Gastroesophageal sphincter (tissue), 4 donors: ENCODE measurements at regions not wholly inside any gene's neighbourhood (a gene's known extent, or its start where the extent isn't known, plus 50 kb on each side); places are given as distances from the start of the nearest gene placed in this dataset.

ENCODE experiments used
- ATAC-seq: fragments of 150-250 bp; one replicate; pipeline ENCODE4 v1.9.1; 2016; ENCODE audit warnings: mild to moderate bottlenecking, moderate library complexity
- H3K27ac ChIP-seq, 4 donors: fragments of 200-600 bp; sonication (generic) in 3 of 4; 1 replicate in 3 of 4; 2 replicates in 1 of 4; pipeline ENCODE4 v1.5.1; 2016 to 2019
- H3K27me3 ChIP-seq: fragments of 200-600 bp; sonication (generic); one replicate; pipeline ENCODE4 v1.5.1; 2019
- H3K36me3 ChIP-seq, 2 donors: fragments of 200-600 bp; sonication (generic); one replicate each; pipeline ENCODE4 v1.5.1; 2019; ENCODE audit warnings: control low read depth in 1 of 2
- H3K4me1 ChIP-seq, 3 donors: fragments of 200-600 bp; sonication (generic); 1 replicate in 2 of 3; 2 replicates in 1 of 3; pipeline ENCODE4 v1.5.1; 2016 to 2019; ENCODE audit warnings: control low read depth in 2 of 3
- H3K4me3 ChIP-seq, 2 donors: fragments of 200-600 bp; sonication (generic); one replicate each; pipeline ENCODE4 v1.5.1; 2019; ENCODE audit warnings: mild to moderate bottlenecking in 1 of 2, moderate library complexity in 1 of 2
- H3K9me3 ChIP-seq, 3 donors: fragments of 200-600 bp; sonication (generic); one replicate each; pipeline ENCODE4 v1.5.1; 2017 to 2019; ENCODE audit warnings: control low read depth in 2 of 3
- CTCF ChIP-seq, 4 experiments: fragments of 200-600 bp in 2 of 4; fragments of 450-650 bp in 2 of 4; sonication (generic) in 1 of 4; IDR thresholded peaks; one replicate each; pipeline ENCODE4 v1.5.1; 2017 to 2019; ENCODE audit warnings: antibody characterized with exemption in 4 of 4, mild to moderate bottlenecking in 2 of 4, moderate library complexity in 2 of 4
- EP300 ChIP-seq: sonication (generic); formaldehyde crosslinking; IDR thresholded peaks from one replicate; pipeline ENCODE4 v1.6.1; 2017; ENCODE audit warnings: antibody characterized with exemption, mild to moderate bottlenecking
- POLR2A ChIP-seq, 2 donors: fragments of 450-650 bp; IDR thresholded peaks; one replicate each; pipeline ENCODE4 v1.6.1; 2017; ENCODE audit warnings: antibody characterized with exemption in 2 of 2, mild to moderate bottlenecking in 2 of 2, moderate library complexity in 1 of 2
- POLR2AphosphoS5 ChIP-seq: sonication (generic); formaldehyde crosslinking; IDR thresholded peaks from one replicate; pipeline ENCODE4 v1.6.1; 2017; ENCODE audit warnings: antibody characterized with exemption
- WGBS, 2 donors: methylation state at CpG; one replicate each; pipeline ENCODE4 v1.1.5; 2018; ENCODE audit warnings: low coverage in 1 of 2; 5-methylcytosine and 5-hydroxymethylcytosine counted together

- WGBS, 2 donors, result 51 to 82% methylated on average over 2 of the region's 2 CpGs
- no peak overlapping the region for H3K4me3 ChIP-seq
Measured at GRCh38 chr3:153673853-153674252, 447.3 kb upstream of the ARHGEF26 start.

GRCh38 chr3:153679714-153680113, 441.5 kb upstream of the ARHGEF26 start:
- H3K27me3 ChIP-seq, result no peaks in the 10 kb centered on the region
- H3K9me3 ChIP-seq, result no peaks in the 10 kb centered on the region
- no peak for TF ChIP-seq POLR2AphosphoS5
- no peak for TF ChIP-seq EP300
- TF ChIP-seq CTCF (IDR thresholded peaks at IDR 0.05), result no peak
- TF ChIP-seq POLR2A (IDR thresholded peaks at IDR 0.05), result no peak
- H3K4me1 ChIP-seq, result no peaks in the 10 kb centered on the region
- no peak for ATAC-seq
- H3K27ac ChIP-seq, result no peak overlapping the region
- no peaks in the 10 kb centered on the region for H3K36me3 ChIP-seq
- H3K4me3 ChIP-seq, result no peak overlapping the region

More at GRCh38 chr3:153673853-153674252, 447.3 kb upstream of the ARHGEF26 start:
- Histone ChIP-seq H3K27ac (no peak overlapping the region), H3K36me3 (no peaks in the 10 kb centered on the region), H3K4me1 (no peaks in the 10 kb centered on the region), H3K9me3 (no peaks in the 10 kb centered on the region), H3K27me3 (no peaks in the 10 kb centered on the region)
- no peak for TF ChIP-seq POLR2AphosphoS5
- no peak for TF ChIP-seq POLR2A (IDR thresholded peaks at IDR 0.05)
- TF ChIP-seq EP300, result no peak
- TF ChIP-seq CTCF (IDR thresholded peaks at IDR 0.05), result no peak
- no peak for ATAC-seq

GRCh38 chr3:153680526-153680925, 440.7 kb upstream of the ARHGEF26 start:
- H3K9me3 ChIP-seq, result no peaks in the 10 kb centered on the region
- ATAC-seq, result no peak
- 75% methylated on average over 1 of the region's 1 CpG; no CpG with 5 or more reads in 1 of the 2 donors for WGBS, 2 donors

GRCh38 chr3:153681057-153681456, 440.1 kb upstream of the ARHGEF26 start:
- WGBS, 2 donors, result 92 to 100% methylated on average over 1 of the region's 1 CpG
- no peak overlapping the region for H3K4me3 ChIP-seq
- no peaks in the 10 kb centered on the region for H3K27me3 ChIP-seq
- no peaks in the 10 kb centered on the region for H3K9me3 ChIP-seq
- no peak for ATAC-seq
- no peak overlapping the region for H3K27ac ChIP-seq
- TF ChIP-seq CTCF (IDR thresholded peaks at IDR 0.05) (no peak), POLR2AphosphoS5 (no peak), POLR2A (IDR thresholded peaks at IDR 0.05) (no peak), EP300 (no peak)
- no peaks in the 10 kb centered on the region for H3K4me1 ChIP-seq
- H3K36me3 ChIP-seq, result no peaks in the 10 kb centered on the region

More at GRCh38 chr3:153680526-153680925, 440.7 kb upstream of the ARHGEF26 start:
- no peak overlapping the region for H3K4me3 ChIP-seq
- no peak overlapping the region for H3K27ac ChIP-seq
- H3K4me1 ChIP-seq, result no peaks in the 10 kb centered on the region
- H3K36me3 ChIP-seq, result no peaks in the 10 kb centered on the region
- TF ChIP-seq POLR2A (IDR thresholded peaks at IDR 0.05) (no peak), CTCF (IDR thresholded peaks at IDR 0.05) (no peak), EP300 (no peak)
- no peaks in the 10 kb centered on the region for H3K27me3 ChIP-seq

GRCh38 chr3:153688301-153689120, 432.7 kb upstream of the ARHGEF26 start:
- ATAC-seq, result no peak
- H3K4me1 ChIP-seq, result no peaks in the 10 kb centered on the region
- TF ChIP-seq EP300 (no peak), POLR2A (IDR thresholded peaks at IDR 0.05) (no peak)
- H3K27me3 ChIP-seq, result no peaks in the 10 kb centered on the region
- H3K4me3 ChIP-seq, result no peak overlapping the region
- WGBS, 2 donors, result 66 to 91% methylated on average over 3 of the region's 3 CpGs
- H3K9me3 ChIP-seq, result no peaks in the 10 kb centered on the region
- no peaks in the 10 kb centered on the region for H3K36me3 ChIP-seq
- no peak overlapping the region for H3K27ac ChIP-seq
